ENCODE measurements at regions not wholly inside any gene's neighbourhood (a gene's known extent, or its start where the extent isn't known, plus 50 kb on each side); places are given as distances from the start of the nearest gene placed in this dataset.
A peak's percentile ranks its signal among the peaks of the same experiment; 100 is the strongest.
"Not testable (repeated sequence)": the region's sequence is repeated elsewhere in the genome, so short reads cannot be mapped to it uniquely, and the experiment has no call there.

GRCh38 chr5:98187945-98188344 is 585.5 kb upstream of the RGMB start:
- H3K4me3 Mint-ChIP-seq (ENCODE audit: unreplicated experiment) = no peak overlapping the region
- POLR2A ChIA-PET = interaction anchor here (0.6 kb wide), 1 partner anchor 1942 kb away, joined by 3 read pairs; no protein-coding TSS in a partner anchor
- no peaks in the 10 kb centered on the region for H3K4me1 Mint-ChIP-seq (ENCODE audit: insufficient read depth, unreplicated experiment)
- intact Hi-C loops (cut with micrococcal nuclease) = no loop called here
- H3K36me3 Mint-ChIP-seq (ENCODE audit: insufficient read depth, unreplicated experiment) = no peaks in the 10 kb centered on the region
- peak; percentile 9 for DNase-seq (ENCODE audit: unreplicated experiment)
- H3K27ac Mint-ChIP-seq (ENCODE audit: low read depth, unreplicated experiment) = no peak overlapping the region
- TF ChIP-seq CTCF (IDR thresholded peaks at IDR 0.05; ENCODE audit: unreplicated experiment) = no peak
- CTCF ChIA-PET = interaction anchor here (0.6 to 0.7 kb wide), 2 partner anchors 31 to 1398 kb away, joined by 3 read pairs; no protein-coding TSS in a partner anchor
- H3K27me3 Mint-ChIP-seq (ENCODE audit: insufficient read depth, unreplicated experiment) = no peaks in the 10 kb centered on the region
- BruUV-seq (replicated peaks) = no TSS peak
- no peaks in the 10 kb centered on the region for H3K9me3 Mint-ChIP-seq (ENCODE audit: unreplicated experiment)

GRCh38 chr5:98190344-98190743 is 583.1 kb upstream of the RGMB start:
- DNase-seq (ENCODE audit: unreplicated experiment); intact Hi-C loops (cut with micrococcal nuclease); H3K27me3 Mint-ChIP-seq (ENCODE audit: insufficient read depth, unreplicated experiment); POLR2A ChIA-PET; BruUV-seq (replicated peaks); H3K36me3 Mint-ChIP-seq (ENCODE audit: insufficient read depth, unreplicated experiment); H3K9me3 Mint-ChIP-seq (ENCODE audit: unreplicated experiment); H3K27ac Mint-ChIP-seq (ENCODE audit: low read depth, unreplicated experiment); H3K4me3 Mint-ChIP-seq (ENCODE audit: unreplicated experiment): not testable (repeated sequence)
- CTCF ChIA-PET = interaction anchor here (0.6 kb wide), 1 partner anchor 671 kb away, joined by 4 read pairs; no protein-coding TSS in a partner anchor
- peaks cover 10% of the 10 kb centered on the region for H3K4me1 Mint-ChIP-seq (ENCODE audit: insufficient read depth, unreplicated experiment)

GRCh38 chr5:98193921-98194760 is 579.3 kb upstream of the RGMB start:
- DNase-seq (ENCODE audit: unreplicated experiment) = no peak
- peaks cover 10% of the 10 kb centered on the region for H3K4me1 Mint-ChIP-seq (ENCODE audit: insufficient read depth, unreplicated experiment)
- H3K27ac Mint-ChIP-seq (ENCODE audit: low read depth, unreplicated experiment) = peak overlapping the region; percentile 60
- no peaks in the 10 kb centered on the region for H3K27me3 Mint-ChIP-seq (ENCODE audit: insufficient read depth, unreplicated experiment)
- intact Hi-C loops (cut with micrococcal nuclease) = no loop called here
- H3K36me3 Mint-ChIP-seq (ENCODE audit: insufficient read depth, unreplicated experiment) = no peaks in the 10 kb centered on the region
- ChIA-PET CTCF (no interaction called here), POLR2A (no interaction called here)
- no TSS peak for BruUV-seq (replicated peaks)
- H3K4me3 Mint-ChIP-seq (ENCODE audit: unreplicated experiment) = no peak overlapping the region
- no peak for TF ChIP-seq CTCF (IDR thresholded peaks at IDR 0.05; ENCODE audit: unreplicated experiment)
- H3K9me3 Mint-ChIP-seq (ENCODE audit: unreplicated experiment) = no peaks in the 10 kb centered on the region

GRCh38 chr5:98200726-98201541 is 572.5 kb upstream of the RGMB start:
- no peaks in the 10 kb centered on the region for H3K27me3 Mint-ChIP-seq (ENCODE audit: insufficient read depth, unreplicated experiment)
- DNase-seq (ENCODE audit: unreplicated experiment) = no peak
- CTCF ChIA-PET = interaction anchor here (0.6 to 1.1 kb wide), 2 partner anchors 302 to 644 kb away, joined by 3 read pairs; no protein-coding TSS in a partner anchor

More at GRCh38 chr5:98200726-98201541, 572.5 kb upstream of the RGMB start:
- POLR2A ChIA-PET = interaction anchor here (0.7 to 1.0 kb wide), 2 partner anchors 10 to 138 kb away, joined by 3 read pairs; no protein-coding TSS in a partner anchor
- no peak overlapping the region for H3K27ac Mint-ChIP-seq (ENCODE audit: low read depth, unreplicated experiment)
- intact Hi-C loops (cut with micrococcal nuclease) = no loop called here
- H3K4me3 Mint-ChIP-seq (ENCODE audit: unreplicated experiment) = no peak overlapping the region
- H3K9me3 Mint-ChIP-seq (ENCODE audit: unreplicated experiment) = no peaks in the 10 kb centered on the region
- BruUV-seq (replicated peaks) = no TSS peak
- H3K36me3 Mint-ChIP-seq (ENCODE audit: insufficient read depth, unreplicated experiment) = no peaks in the 10 kb centered on the region
- no peak for TF ChIP-seq CTCF (IDR thresholded peaks at IDR 0.05; ENCODE audit: unreplicated experiment)
- no peaks in the 10 kb centered on the region for H3K4me1 Mint-ChIP-seq (ENCODE audit: insufficient read depth, unreplicated experiment)
